ENCODE measurements at regions not wholly inside any gene's neighbourhood (a gene's known extent, or its start where the extent isn't known, plus 50 kb on each side); places are given as distances from the start of the nearest gene placed in this dataset.

GRCh38 chr9:84393266-84393950 is 52.9 kb upstream of the SLC28A3 start:
- DNase-seq, result no peak
- intact Hi-C loops (cut with DNase I), result loop anchor here (10.0 kb wide), 2 partner anchors 561 to 861 kb away; no protein-coding TSS in a partner anchor

- no peak for DNase-seq
- intact Hi-C loops (cut with DNase I), result loop anchor here (10.0 kb wide), 2 partner anchors 561 to 861 kb away; no protein-coding TSS in a partner anchor
These were observed 53.5 kb upstream of the SLC28A3 start for GRCh38 chr9:84394036-84394435.

GRCh38 chr9:84397151-84397728 is 56.7 kb upstream of the SLC28A3 start:
- peak; percentile 60 to 96 (median 74) for DNase-seq
- intact Hi-C loops (cut with DNase I), result loop anchor here (1.0 to 10.0 kb wide), 3 partner anchors 558 to 1213 kb away; no protein-coding TSS in a partner anchor

- intact Hi-C loops (cut with DNase I), result loop anchor here (1.0 to 10.0 kb wide), 3 partner anchors 557 to 1212 kb away; no protein-coding TSS in a partner anchor
- DNase-seq, result no peak
These were observed 57.3 kb upstream of the SLC28A3 start for GRCh38 chr9:84397822-84398221.

GRCh38 chr9:84402517-84402916 is 62.0 kb upstream of the SLC28A3 start:
- intact Hi-C loops (cut with DNase I), result no loop called here
- no peak for DNase-seq

- DNase-seq, result no peak
- intact Hi-C loops (cut with DNase I), result no loop called here
These were observed 62.7 kb upstream of the SLC28A3 start for GRCh38 chr9:84403288-84403687.

- intact Hi-C loops (cut with DNase I), result no loop called here
- no peak for DNase-seq
These were observed 63.6 kb upstream of the SLC28A3 start for GRCh38 chr9:84404095-84404686.

- DNase-seq, result no peak
- intact Hi-C loops (cut with DNase I), result no loop called here
These were observed 65.1 kb upstream of the SLC28A3 start for GRCh38 chr9:84405667-84406066.

GRCh38 chr9:84408416-84408815 is 67.9 kb upstream of the SLC28A3 start:
- no peak for DNase-seq
- intact Hi-C loops (cut with DNase I), result no loop called here

GRCh38 chr9:84411683-84412267 is 71.2 kb upstream of the SLC28A3 start:
- DNase-seq, result no peak
- intact Hi-C loops (cut with DNase I), result no loop called here

GRCh38 chr9:84412654-84413053 is 72.1 kb upstream of the SLC28A3 start:
- no peak for DNase-seq
- intact Hi-C loops (cut with DNase I), result no loop called here

GRCh38 chr9:84413301-84413700 is 72.7 kb upstream of the SLC28A3 start:
- intact Hi-C loops (cut with DNase I), result no loop called here
- no peak for DNase-seq

GRCh38 chr9:84419031-84419602 is 78.6 kb upstream of the SLC28A3 start:
- intact Hi-C loops (cut with DNase I), result no loop called here
- no peak for DNase-seq

- intact Hi-C loops (cut with DNase I), result no loop called here
- DNase-seq, result no peak
These were observed 84.4 kb upstream of the SLC28A3 start for GRCh38 chr9:84424931-84425330.

- DNase-seq, result no peak
- intact Hi-C loops (cut with DNase I), result no loop called here
These were observed 92.2 kb upstream of the SLC28A3 start for GRCh38 chr9:84432746-84433145.

- no peak for DNase-seq
- intact Hi-C loops (cut with DNase I), result no loop called here
These were observed 95.3 kb upstream of the SLC28A3 start for GRCh38 chr9:84435902-84436301.

- peak in 8 of 10 donors; percentile 11 to 91 (median 51) for DNase-seq
- intact Hi-C loops (cut with DNase I), result no loop called here
These were observed 96.0 kb upstream of the SLC28A3 start for GRCh38 chr9:84436386-84437109.

GRCh38 chr9:84438391-84438790 is 97.8 kb upstream of the SLC28A3 start:
- intact Hi-C loops (cut with DNase I), result no loop called here
- no peak for DNase-seq

- intact Hi-C loops (cut with DNase I), result no loop called here
- no peak for DNase-seq
These were observed 98.7 kb upstream of the SLC28A3 start for GRCh38 chr9:84439250-84439649.

GRCh38 chr9:84442712-84443111 is 102.2 kb upstream of the SLC28A3 start:
- DNase-seq, result no peak
- intact Hi-C loops (cut with DNase I), result no loop called here

Data from posterior cingulate gyrus (tissue), 11 donors.